B cell (primary cell): ENCODE measurements at regions not wholly inside any gene's neighbourhood (a gene's known extent, or its start where the extent isn't known, plus 50 kb on each side); places are given as distances from the start of the nearest gene placed in this dataset.

ENCODE experiments used
- EZH2 ChIP-seq: IDR thresholded peaks from 2 replicates; pipeline ENCODE4 v1.6.1; 2012; ENCODE audit warnings: borderline replicate concordance, low read depth, mild to moderate bottlenecking, moderate library complexity, low read length; ENCODE audit not compliant: insufficient read depth, poor library complexity, severe bottlenecking
- TF ChIP-seq, protein P1 (sequence below): fragments of 200-600 bp; IDR thresholded peaks from one replicate; pipeline ENCODE4 v1.8.0; 2022; ENCODE audit warnings: antibody characterized with exemption, mild to moderate bottlenecking

DNA sequence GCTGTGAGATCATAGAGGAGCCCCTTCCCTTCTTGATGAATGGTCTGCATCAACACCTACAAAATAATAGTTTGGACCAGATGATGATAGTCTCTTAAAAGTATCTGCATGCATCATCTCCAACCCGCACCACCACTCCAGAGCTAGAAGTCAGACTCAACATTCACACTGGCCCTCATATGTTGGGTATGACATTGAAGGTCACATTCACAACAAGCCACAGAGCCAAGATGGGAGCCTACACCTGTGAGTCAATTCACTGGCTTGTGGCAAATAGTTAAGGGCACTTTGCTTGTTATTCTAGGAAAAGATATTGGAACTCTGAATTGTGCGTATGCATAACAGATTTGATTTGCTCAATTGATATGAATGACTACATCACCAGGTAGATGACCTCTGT, 1197.9 kb downstream of the VRK1 start:
- TF ChIP-seq EZH2, result no peak
- TF ChIP-seq, protein P1, sequence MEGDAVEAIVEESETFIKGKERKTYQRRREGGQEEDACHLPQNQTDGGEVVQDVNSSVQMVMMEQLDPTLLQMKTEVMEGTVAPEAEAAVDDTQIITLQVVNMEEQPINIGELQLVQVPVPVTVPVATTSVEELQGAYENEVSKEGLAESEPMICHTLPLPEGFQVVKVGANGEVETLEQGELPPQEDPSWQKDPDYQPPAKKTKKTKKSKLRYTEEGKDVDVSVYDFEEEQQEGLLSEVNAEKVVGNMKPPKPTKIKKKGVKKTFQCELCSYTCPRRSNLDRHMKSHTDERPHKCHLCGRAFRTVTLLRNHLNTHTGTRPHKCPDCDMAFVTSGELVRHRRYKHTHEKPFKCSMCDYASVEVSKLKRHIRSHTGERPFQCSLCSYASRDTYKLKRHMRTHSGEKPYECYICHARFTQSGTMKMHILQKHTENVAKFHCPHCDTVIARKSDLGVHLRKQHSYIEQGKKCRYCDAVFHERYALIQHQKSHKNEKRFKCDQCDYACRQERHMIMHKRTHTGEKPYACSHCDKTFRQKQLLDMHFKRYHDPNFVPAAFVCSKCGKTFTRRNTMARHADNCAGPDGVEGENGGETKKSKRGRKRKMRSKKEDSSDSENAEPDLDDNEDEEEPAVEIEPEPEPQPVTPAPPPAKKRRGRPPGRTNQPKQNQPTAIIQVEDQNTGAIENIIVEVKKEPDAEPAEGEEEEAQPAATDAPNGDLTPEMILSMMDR, result no peak
